ENCODE measurements at regions not wholly inside any gene's neighbourhood (a gene's known extent, or its start where the extent isn't known, plus 50 kb on each side); places are given as distances from the start of the nearest gene placed in this dataset.

DNA sequence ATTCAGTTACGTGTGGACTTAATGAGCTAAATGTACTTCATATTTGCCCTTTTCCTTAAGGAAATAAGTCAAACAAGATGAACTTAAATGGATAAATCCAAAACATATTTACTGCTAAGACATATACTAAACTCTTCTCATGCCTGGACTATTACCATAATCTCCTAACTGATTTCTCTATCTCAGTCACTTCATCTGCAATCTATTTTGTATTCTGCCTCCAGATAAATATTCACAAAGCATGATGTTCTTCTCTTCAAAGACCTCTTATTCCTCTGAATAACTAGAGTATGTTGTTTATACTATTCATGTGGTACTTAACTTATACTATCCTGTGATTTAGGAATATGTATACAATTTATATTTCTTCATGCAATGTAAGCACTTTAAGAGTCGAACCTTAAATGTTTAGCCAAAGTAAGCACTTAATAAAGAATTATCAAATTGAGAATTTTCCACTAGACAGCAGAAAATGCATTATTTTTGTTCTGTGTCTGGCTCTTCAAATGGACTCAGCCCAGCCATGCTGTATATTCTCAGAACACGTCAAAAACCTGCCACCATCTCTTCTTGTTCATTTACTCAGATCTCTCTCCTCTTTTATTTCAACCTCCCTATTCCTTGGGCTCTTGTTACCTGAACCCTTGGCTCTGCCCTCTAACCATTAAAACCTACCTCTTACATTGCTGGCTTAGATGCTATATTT is 79.9 kb upstream of the ARHGAP28 start:
- Histone ChIP-seq H3K4me3 (ENCODE audit: low read depth, low read length) (no peak overlapping the region), H3K36me3 (ENCODE audit: control insufficient read depth, insufficient read depth, low read length) (no peaks in the 10 kb centered on the region), H3K27me3 (ENCODE audit: control insufficient read depth, insufficient read depth, low read length) (no peaks in the 10 kb centered on the region)
- FAIRE-seq = no peak
- DNase-seq (ENCODE audit: low read depth) = no peak
- TF ChIP-seq CTCF (IDR thresholded peaks at IDR 0.05; ENCODE audit: insufficient read depth, low read length, severe bottlenecking) = no peak

GRCh38 chr18:6650127-6650507 is 79.4 kb upstream of the ARHGAP28 start:
- Histone ChIP-seq H3K27me3 (ENCODE audit: control insufficient read depth, insufficient read depth, low read length) (no peaks in the 10 kb centered on the region), H3K4me3 (ENCODE audit: low read depth, low read length) (no peak overlapping the region), H3K36me3 (ENCODE audit: control insufficient read depth, insufficient read depth, low read length) (no peaks in the 10 kb centered on the region)
- FAIRE-seq (no peak), DNase-seq (ENCODE audit: low read depth) (no peak)
- no peak for TF ChIP-seq CTCF (IDR thresholded peaks at IDR 0.05; ENCODE audit: insufficient read depth, low read length, severe bottlenecking)

GRCh38 chr18:6650747-6651146 is 78.8 kb upstream of the ARHGAP28 start:
- TF ChIP-seq CTCF (IDR thresholded peaks at IDR 0.05; ENCODE audit: insufficient read depth, low read length, severe bottlenecking) = no peak
- Histone ChIP-seq H3K27me3 (ENCODE audit: control insufficient read depth, insufficient read depth, low read length) (no peaks in the 10 kb centered on the region), H3K36me3 (ENCODE audit: control insufficient read depth, insufficient read depth, low read length) (no peaks in the 10 kb centered on the region), H3K4me3 (ENCODE audit: low read depth, low read length) (no peak overlapping the region)
- FAIRE-seq (no peak), DNase-seq (ENCODE audit: low read depth) (no peak)

DNA sequence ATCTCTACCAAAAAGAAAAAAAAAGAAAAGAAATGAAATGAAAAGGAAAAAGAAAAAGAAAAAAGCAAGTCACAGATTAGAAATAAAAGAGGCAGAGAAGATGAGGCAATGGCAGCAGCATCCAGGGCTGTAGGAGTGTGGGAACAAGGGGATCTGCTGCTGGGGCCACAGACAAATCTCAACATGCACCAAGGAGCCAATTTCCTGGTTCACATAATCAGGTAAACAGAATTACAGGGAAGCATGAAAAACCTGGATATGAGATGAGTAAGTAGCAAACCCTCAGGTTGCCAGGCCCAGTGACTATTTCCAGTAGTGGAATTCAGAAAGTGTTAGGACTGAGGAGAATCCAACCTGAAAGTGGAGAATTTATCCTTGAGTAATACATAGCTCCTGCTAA is 77.4 kb upstream of the ARHGAP28 start:
- Histone ChIP-seq H3K4me3 (ENCODE audit: low read depth, low read length) (no peak overlapping the region), H3K27me3 (ENCODE audit: control insufficient read depth, insufficient read depth, low read length) (no peaks in the 10 kb centered on the region), H3K36me3 (ENCODE audit: control insufficient read depth, insufficient read depth, low read length) (no peaks in the 10 kb centered on the region)
- DNase-seq (ENCODE audit: low read depth) (peak; percentile 64), FAIRE-seq (no peak)
- TF ChIP-seq CTCF (IDR thresholded peaks at IDR 0.05; ENCODE audit: insufficient read depth, low read length, severe bottlenecking) = no peak

GRCh38 chr18:6653880-6654279 is 75.6 kb upstream of the ARHGAP28 start:
- TF ChIP-seq CTCF (IDR thresholded peaks at IDR 0.05; ENCODE audit: insufficient read depth, low read length, severe bottlenecking) = no peak
- no peaks in the 10 kb centered on the region for H3K27me3 ChIP-seq (ENCODE audit: control insufficient read depth, insufficient read depth, low read length)
- H3K4me3 ChIP-seq (ENCODE audit: low read depth, low read length) = no peak overlapping the region
- FAIRE-seq (peak; percentile 85), DNase-seq (ENCODE audit: low read depth) (no peak)
- no peaks in the 10 kb centered on the region for H3K36me3 ChIP-seq (ENCODE audit: control insufficient read depth, insufficient read depth, low read length)
